KMS-11 (cell line): ENCODE measurements at regions not wholly inside any gene's neighbourhood (a gene's known extent, or its start where the extent isn't known, plus 50 kb on each side); places are given as distances from the start of the nearest gene placed in this dataset.

Experiments used
- H2AFZ ChIP-seq: fragments of 200-600 bp; sonication (generic); 2 replicates; pipeline ENCODE4 v1.6.1; 2016; ENCODE audit warnings: antibody characterized with exemption, mixed run types, low read depth
- H3K27ac ChIP-seq: fragments of 200-600 bp; sonication (generic); 2 replicates; pipeline ENCODE4 v1.6.1; 2016; ENCODE audit warnings: mild to moderate bottlenecking, mixed run types
- H3K27me3 ChIP-seq: fragments of 200-600 bp; sonication (generic); 2 replicates; pipeline ENCODE4 v1.6.1; 2017; ENCODE audit warnings: mild to moderate bottlenecking, low read depth, mixed run types, moderate library complexity; ENCODE audit not compliant: insufficient read depth
- H3K36me3 ChIP-seq: fragments of 200-600 bp; sonication (generic); 2 replicates; pipeline ENCODE4 v1.6.1; 2017; ENCODE audit warnings: mild to moderate bottlenecking, mixed run types; ENCODE audit not compliant: insufficient read depth
- H3K4me1 ChIP-seq: fragments of 200-600 bp; sonication (generic); 2 replicates; pipeline ENCODE4 v1.6.1; 2016; ENCODE audit warnings: mild to moderate bottlenecking, low read depth, mixed run types; ENCODE audit not compliant: poor library complexity, severe bottlenecking
- H3K4me2 ChIP-seq: fragments of 200-600 bp; sonication (generic); 2 replicates; pipeline ENCODE4 v1.7.0; 2016; ENCODE audit warnings: mild to moderate bottlenecking, mixed run types
- H3K4me3 ChIP-seq: fragments of 200-600 bp; sonication (generic); IDR thresholded peaks from 2 replicates; pipeline ENCODE4 v1.6.1; 2017; ENCODE audit warnings: low read depth, low read length, mixed read lengths; ENCODE audit not compliant: insufficient read depth
- H3K79me2 ChIP-seq: fragments of 200-600 bp; sonication (generic); 2 replicates; pipeline ENCODE4 v1.6.1; 2016; ENCODE audit warnings: low read depth, mixed run types; ENCODE audit not compliant: insufficient read depth
- H3K9ac ChIP-seq: fragments of 200-600 bp; sonication (generic); 2 replicates; pipeline ENCODE4 v1.6.1; 2016; ENCODE audit warnings: mild to moderate bottlenecking, mixed run types
- H4K20me1 ChIP-seq: fragments of 200-600 bp; sonication (generic); 2 replicates; pipeline ENCODE4 v1.6.1; 2016; ENCODE audit warnings: mild to moderate bottlenecking, mixed run types; ENCODE audit not compliant: insufficient read depth
- TF ChIP-seq, protein P1 (sequence below): fragments of 200-600 bp; sonication (generic); conservative IDR thresholded peaks from 2 replicates; pipeline ENCODE4 v1.6.1; 2017; ENCODE audit warnings: low read depth, mild to moderate bottlenecking, antibody characterized with exemption, low read length, moderate library complexity, mixed read lengths

DNA sequence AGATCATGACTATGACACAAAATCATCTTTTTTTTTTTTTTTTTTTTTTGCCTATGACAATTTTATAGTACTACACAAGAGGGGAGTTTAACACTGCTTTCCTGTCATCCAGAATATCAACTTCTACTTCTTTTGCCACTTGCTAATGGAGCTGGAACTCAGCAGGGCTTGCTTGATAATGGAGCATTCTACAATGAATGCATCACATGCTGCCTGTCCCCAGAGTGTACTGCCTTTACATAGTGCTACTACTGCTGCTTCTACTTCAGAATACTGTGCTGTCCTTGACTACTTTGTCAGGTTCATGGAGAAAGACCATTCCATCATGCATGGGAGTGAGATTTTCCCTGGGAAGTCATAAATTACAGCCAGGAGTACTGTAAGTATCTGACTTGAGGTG is 338.6 kb upstream of the SEMA3A start:
- H3K27me3 ChIP-seq: no peaks in the 10 kb centered on the region
- TF ChIP-seq, protein P1, sequence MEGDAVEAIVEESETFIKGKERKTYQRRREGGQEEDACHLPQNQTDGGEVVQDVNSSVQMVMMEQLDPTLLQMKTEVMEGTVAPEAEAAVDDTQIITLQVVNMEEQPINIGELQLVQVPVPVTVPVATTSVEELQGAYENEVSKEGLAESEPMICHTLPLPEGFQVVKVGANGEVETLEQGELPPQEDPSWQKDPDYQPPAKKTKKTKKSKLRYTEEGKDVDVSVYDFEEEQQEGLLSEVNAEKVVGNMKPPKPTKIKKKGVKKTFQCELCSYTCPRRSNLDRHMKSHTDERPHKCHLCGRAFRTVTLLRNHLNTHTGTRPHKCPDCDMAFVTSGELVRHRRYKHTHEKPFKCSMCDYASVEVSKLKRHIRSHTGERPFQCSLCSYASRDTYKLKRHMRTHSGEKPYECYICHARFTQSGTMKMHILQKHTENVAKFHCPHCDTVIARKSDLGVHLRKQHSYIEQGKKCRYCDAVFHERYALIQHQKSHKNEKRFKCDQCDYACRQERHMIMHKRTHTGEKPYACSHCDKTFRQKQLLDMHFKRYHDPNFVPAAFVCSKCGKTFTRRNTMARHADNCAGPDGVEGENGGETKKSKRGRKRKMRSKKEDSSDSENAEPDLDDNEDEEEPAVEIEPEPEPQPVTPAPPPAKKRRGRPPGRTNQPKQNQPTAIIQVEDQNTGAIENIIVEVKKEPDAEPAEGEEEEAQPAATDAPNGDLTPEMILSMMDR: no peak
- H3K27ac ChIP-seq: no peak overlapping the region
- H3K9ac ChIP-seq: no peak overlapping the region
- no peak overlapping the region for H3K4me3 ChIP-seq
- no peak overlapping the region for H2AFZ ChIP-seq
- H3K4me1 ChIP-seq: no peaks in the 10 kb centered on the region
- no peaks in the 10 kb centered on the region for H3K36me3 ChIP-seq
- no peak overlapping the region for H3K4me2 ChIP-seq
- no peaks in the 10 kb centered on the region for H4K20me1 ChIP-seq
- no peaks in the 10 kb centered on the region for H3K79me2 ChIP-seq

GRCh38 chr7:84532196-84532595 is 337.6 kb upstream of the SEMA3A start:
- TF ChIP-seq, protein P1: no peak
- Histone ChIP-seq H3K4me2 (no peak overlapping the region), H3K27ac (no peak overlapping the region), H3K79me2 (no peaks in the 10 kb centered on the region), H3K4me3 (no peak overlapping the region), H3K9ac (no peak overlapping the region), H4K20me1 (no peaks in the 10 kb centered on the region), H3K36me3 (no peaks in the 10 kb centered on the region), H3K4me1 (no peaks in the 10 kb centered on the region), H3K27me3 (no peaks in the 10 kb centered on the region), H2AFZ (no peak overlapping the region)

- Histone ChIP-seq H2AFZ (no peak overlapping the region), H3K36me3 (no peaks in the 10 kb centered on the region), H3K9ac (no peak overlapping the region), H3K4me3 (no peak overlapping the region), H3K4me2 (no peak overlapping the region), H3K4me1 (no peaks in the 10 kb centered on the region), H4K20me1 (no peaks in the 10 kb centered on the region), H3K79me2 (no peaks in the 10 kb centered on the region), H3K27ac (no peak overlapping the region), H3K27me3 (no peaks in the 10 kb centered on the region)
- TF ChIP-seq, protein P1: no peak
Measured at GRCh38 chr7:84529480-84530205, 335.1 kb upstream of the SEMA3A start.

GRCh38 chr7:84528756-84529479 is 334.3 kb upstream of the SEMA3A start:
- Histone ChIP-seq H3K9ac (no peak overlapping the region), H3K4me1 (no peaks in the 10 kb centered on the region), H3K27ac (no peak overlapping the region), H3K27me3 (no peaks in the 10 kb centered on the region), H3K36me3 (no peaks in the 10 kb centered on the region), H3K79me2 (no peaks in the 10 kb centered on the region), H3K4me2 (no peak overlapping the region), H3K4me3 (no peak overlapping the region), H4K20me1 (no peaks in the 10 kb centered on the region), H2AFZ (no peak overlapping the region)
- TF ChIP-seq, protein P1: no peak
